ENCODE measurements at regions not wholly inside any gene's neighbourhood (a gene's known extent, or its start where the extent isn't known, plus 50 kb on each side); places are given as distances from the start of the nearest gene placed in this dataset.

DNA sequence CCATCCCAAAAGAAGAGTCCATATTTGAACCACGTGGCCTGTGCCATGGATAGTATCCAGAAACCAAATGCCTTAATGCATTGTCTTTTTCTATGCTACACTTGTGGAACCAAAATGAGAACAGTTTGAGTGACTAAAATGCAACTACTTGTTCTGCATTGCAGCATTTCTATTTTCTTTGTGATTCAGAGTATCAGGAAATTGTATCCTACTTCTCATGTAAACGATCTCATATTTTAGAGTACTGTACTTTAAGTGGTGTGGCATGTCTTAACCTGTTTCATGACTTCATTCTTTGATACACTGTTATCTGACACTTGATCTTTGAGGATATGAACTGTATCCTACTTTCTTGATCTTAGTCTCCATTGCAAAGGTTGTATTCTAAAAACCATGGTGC, 167.2 kb upstream of the WDR1 start:
- CTCF ChIA-PET, result no interaction called here
- no TSS peak for BruUV-seq (replicated peaks)

More for the DNA sequence above, 167.2 kb upstream of the WDR1 start:
- Histone ChIP-seq H3K18ac (ENCODE audit: low read depth, low read length) (no peak overlapping the region), H3K23ac (ENCODE audit: low read depth, low read length) (no peak overlapping the region), H3K14ac (replicated peaks; ENCODE audit: low read depth, low read length) (no peak overlapping the region), H2BK15ac (ENCODE audit: low read depth, low read length) (no peak overlapping the region), H4K20me1 (ENCODE audit: insufficient read depth, low read length) (no peaks in the 10 kb centered on the region), H4K5ac (ENCODE audit: low read depth, low read length) (no peak overlapping the region), H3K4me2 (ENCODE audit: low read depth, low read length) (no peak overlapping the region), H2AK9ac (replicated peaks; ENCODE audit: low read depth, low read length, poor library complexity) (no peak overlapping the region), H2BK5ac (ENCODE audit: low read depth, low read length, poor library complexity, severe bottlenecking) (no peak overlapping the region), H3K56ac (ENCODE audit: extremely low read depth, insufficient read depth, low read length) (no peak overlapping the region), H2BK120ac (ENCODE audit: low read depth, low read length) (no peak overlapping the region), H3K27me3 (ENCODE audit: control insufficient read depth, insufficient read depth, low read length) (no peaks in the 10 kb centered on the region), H3K4me1 (ENCODE audit: control insufficient read depth, insufficient read depth, low read length) (no peaks in the 10 kb centered on the region), H4K91ac (ENCODE audit: insufficient read depth, low read depth, low read length) (no peak overlapping the region), H3K27ac (ENCODE audit: insufficient read depth, low read length) (no peak overlapping the region), H2BK20ac (ENCODE audit: low read depth, low read length) (no peak overlapping the region), H2AK5ac (ENCODE audit: low read depth, low read length) (no peak overlapping the region), H3K9me1 (ENCODE audit: insufficient read depth, low read length) (no peaks in the 10 kb centered on the region), H3K9ac (ENCODE audit: low read depth, low read length) (no peak overlapping the region), H3K79me1 (ENCODE audit: low read depth in 1 of 2, low read length in 2 of 2) (no peaks in the 10 kb centered on the region), H2AFZ (replicated peaks; ENCODE audit: low read length, poor library complexity) (no peak overlapping the region), H3K36me3 (ENCODE audit: control insufficient read depth, insufficient read depth, low read length) (no peaks in the 10 kb centered on the region), H3K4ac (ENCODE audit: low read depth, low read length) (no peak overlapping the region), H3K9me3 (ENCODE audit: control insufficient read depth, insufficient read depth, low read length) (no peaks in the 10 kb centered on the region; the same call in 1 of the 2 replicates), H3K4me3 (ENCODE audit: insufficient read depth, low read depth, low read length) (no peak overlapping the region), H4K8ac (ENCODE audit: low read depth in 2 of 2, low read length in 2 of 2) (no peak overlapping the region)
- dilution Hi-C loops (cut with HindIII; ENCODE audit: low sequenced_read_pairs, unreplicated experiment) (no loop called here), intact Hi-C loops (cut with micrococcal nuclease) (no loop called here), in situ Hi-C loops (cut with MboI; ENCODE audit: low sequenced_read_pairs) (no loop called here)
- WGBS, 2 experiments (ENCODE audit: extremely low coverage in 2 of 2, insufficient read length in 1 of 2), result no CpG with 5 or more reads among the region's 2 CpGs
- no peak for TF ChIP-seq RAD21 (IDR thresholded peaks at IDR 0.05; ENCODE audit: low read length)
- no peak for TF ChIP-seq POLR2A (IDR thresholded peaks at IDR 0.05; ENCODE audit: low read depth, low read length)
- TF ChIP-seq BHLHE40 (IDR thresholded peaks at IDR 0.05; ENCODE audit: low read depth, low read length), result no peak
- no peak for TF ChIP-seq MXI1 (IDR thresholded peaks at IDR 0.05; ENCODE audit: borderline replicate concordance, low read depth, low read length)
- no peak for TF ChIP-seq SMC3 (IDR thresholded peaks at IDR 0.05; ENCODE audit: low read depth, low read length)
- TF ChIP-seq NFE2L2 (IDR thresholded peaks at IDR 0.05; ENCODE audit: low read depth, low read length), result no peak
- TF ChIP-seq RFX5 (IDR thresholded peaks at IDR 0.05; ENCODE audit: low read depth, low read length), result no peak
- TF ChIP-seq MAFK (IDR thresholded peaks at IDR 0.05; ENCODE audit: low read depth, low read length), result no peak
- TF ChIP-seq, protein P1, sequence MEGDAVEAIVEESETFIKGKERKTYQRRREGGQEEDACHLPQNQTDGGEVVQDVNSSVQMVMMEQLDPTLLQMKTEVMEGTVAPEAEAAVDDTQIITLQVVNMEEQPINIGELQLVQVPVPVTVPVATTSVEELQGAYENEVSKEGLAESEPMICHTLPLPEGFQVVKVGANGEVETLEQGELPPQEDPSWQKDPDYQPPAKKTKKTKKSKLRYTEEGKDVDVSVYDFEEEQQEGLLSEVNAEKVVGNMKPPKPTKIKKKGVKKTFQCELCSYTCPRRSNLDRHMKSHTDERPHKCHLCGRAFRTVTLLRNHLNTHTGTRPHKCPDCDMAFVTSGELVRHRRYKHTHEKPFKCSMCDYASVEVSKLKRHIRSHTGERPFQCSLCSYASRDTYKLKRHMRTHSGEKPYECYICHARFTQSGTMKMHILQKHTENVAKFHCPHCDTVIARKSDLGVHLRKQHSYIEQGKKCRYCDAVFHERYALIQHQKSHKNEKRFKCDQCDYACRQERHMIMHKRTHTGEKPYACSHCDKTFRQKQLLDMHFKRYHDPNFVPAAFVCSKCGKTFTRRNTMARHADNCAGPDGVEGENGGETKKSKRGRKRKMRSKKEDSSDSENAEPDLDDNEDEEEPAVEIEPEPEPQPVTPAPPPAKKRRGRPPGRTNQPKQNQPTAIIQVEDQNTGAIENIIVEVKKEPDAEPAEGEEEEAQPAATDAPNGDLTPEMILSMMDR (conservative IDR thresholded peaks at IDR 0.05; ENCODE audit: low read depth, low read length), result no peak
- TF ChIP-seq, protein P2, sequence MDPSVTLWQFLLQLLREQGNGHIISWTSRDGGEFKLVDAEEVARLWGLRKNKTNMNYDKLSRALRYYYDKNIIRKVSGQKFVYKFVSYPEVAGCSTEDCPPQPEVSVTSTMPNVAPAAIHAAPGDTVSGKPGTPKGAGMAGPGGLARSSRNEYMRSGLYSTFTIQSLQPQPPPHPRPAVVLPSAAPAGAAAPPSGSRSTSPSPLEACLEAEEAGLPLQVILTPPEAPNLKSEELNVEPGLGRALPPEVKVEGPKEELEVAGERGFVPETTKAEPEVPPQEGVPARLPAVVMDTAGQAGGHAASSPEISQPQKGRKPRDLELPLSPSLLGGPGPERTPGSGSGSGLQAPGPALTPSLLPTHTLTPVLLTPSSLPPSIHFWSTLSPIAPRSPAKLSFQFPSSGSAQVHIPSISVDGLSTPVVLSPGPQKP (IDR thresholded peaks at IDR 0.05; ENCODE audit: borderline replicate concordance, low read depth, low read length), result no peak
- POLR2A ChIA-PET (ENCODE audit: unreplicated experiment), result no interaction called here
- ATAC-seq (ENCODE audit: low read depth), result no peak
- no peak for DNase-seq
